ENCODE measurements at regions not wholly inside any gene's neighbourhood (a gene's known extent, or its start where the extent isn't known, plus 50 kb on each side); places are given as distances from the start of the nearest gene placed in this dataset.

DNA sequence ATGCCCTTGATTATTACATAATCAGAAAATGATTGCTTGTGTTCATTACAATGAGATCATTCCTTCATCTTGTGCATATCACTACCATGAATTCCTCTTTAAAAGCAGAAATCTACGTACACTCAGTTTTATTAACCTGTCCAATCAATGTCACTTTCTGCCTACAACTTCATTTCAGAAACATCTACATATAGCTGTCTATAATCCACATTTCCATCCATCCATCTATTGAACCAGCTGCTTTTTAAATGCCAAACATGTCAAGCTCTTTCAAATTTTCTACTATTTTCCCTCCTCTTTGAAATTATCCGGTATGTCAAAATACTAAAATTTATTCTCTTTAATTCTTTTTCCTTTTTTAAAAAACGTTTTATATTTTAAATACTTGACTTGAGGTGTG lies 462.0 kb downstream of the GABRG1 start:
- Histone ChIP-seq H3K27me3 (ENCODE audit: control insufficient read depth in 2 of 2, insufficient read depth in 2 of 2, low read length in 2 of 2) (no peaks in the 10 kb centered on the region), H3K9me1 (replicated peaks; ENCODE audit: control insufficient read depth, extremely low read depth, insufficient read depth, low read length) (no peaks in the 10 kb centered on the region), H3K27ac (ENCODE audit: insufficient read depth, low read depth, low read length) (no peak overlapping the region), H3K4me3 (replicated peaks in 1 of 3; ENCODE audit: insufficient read depth in 1 of 3, low read depth in 1 of 3, low read length in 3 of 3) (no peak overlapping the region), H3K79me2 (ENCODE audit: control insufficient read depth, insufficient read depth, low read length) (no peaks in the 10 kb centered on the region), H3K4me1 (ENCODE audit: control insufficient read depth, extremely low read depth, insufficient read depth, low read length) (no peaks in the 10 kb centered on the region), H3K9ac (replicated peaks; ENCODE audit: extremely low read depth, insufficient read depth, low read length) (no peak overlapping the region), H3K4me2 (ENCODE audit: insufficient read depth, low read length) (no peak overlapping the region), H3K9me3 (replicated peaks; ENCODE audit: control insufficient read depth, insufficient read depth, low read length) (peaks cover 3% of the 10 kb centered on the region), H4K20me1 (replicated peaks; ENCODE audit: control insufficient read depth, extremely low read depth, insufficient read depth, low read length) (no peaks in the 10 kb centered on the region), H2AFZ (ENCODE audit: low read depth, low read length) (no peak overlapping the region), H3K36me3 (ENCODE audit: control insufficient read depth in 2 of 2, extremely low read depth in 1 of 2, insufficient read depth in 2 of 2, low read length in 2 of 2) (no peaks in the 10 kb centered on the region)
- no TSS peak for BruUV-seq (replicated peaks)
- dilution Hi-C loops (cut with MboI; ENCODE audit: extremely low pct_ligation_motif_present, low sequenced_read_pairs), result no loop called here
- POLR2A ChIA-PET, result no interaction called here
- DNase-seq (ENCODE audit: low read depth, low spot score) (no peak), FAIRE-seq (no peak)
- CTCF ChIA-PET, result no interaction called here
- TF ChIP-seq GATA2 (IDR thresholded peaks at IDR 0.05; ENCODE audit: insufficient read depth, insufficient read length, low read depth, low read length) (no peak), POLR2AphosphoS5 (IDR thresholded peaks at IDR 0.05; ENCODE audit: insufficient read depth, low read depth, low read length) (no peak), FOS (IDR thresholded peaks at IDR 0.05; ENCODE audit: borderline replicate concordance, insufficient read depth, low read length) (no peak)
- intact Hi-C loops (cut with micrococcal nuclease), result no loop called here

GRCh38 chr4:45650545-45650944 lies 473.3 kb downstream of the GABRG1 start:
- DNase-seq (ENCODE audit: low read depth, low spot score), result no peak
- Histone ChIP-seq H4K20me1 (replicated peaks; ENCODE audit: control insufficient read depth, extremely low read depth, insufficient read depth, low read length) (no peaks in the 10 kb centered on the region), H3K27me3 (ENCODE audit: control insufficient read depth in 2 of 2, insufficient read depth in 2 of 2, low read length in 2 of 2) (no peaks in the 10 kb centered on the region), H3K9ac (replicated peaks; ENCODE audit: extremely low read depth, insufficient read depth, low read length) (no peak overlapping the region), H2AFZ (ENCODE audit: low read depth, low read length) (no peak overlapping the region), H3K27ac (ENCODE audit: insufficient read depth, low read depth, low read length) (no peak overlapping the region), H3K4me1 (ENCODE audit: control insufficient read depth, extremely low read depth, insufficient read depth, low read length) (no peaks in the 10 kb centered on the region), H3K4me3 (replicated peaks in 1 of 3; ENCODE audit: insufficient read depth in 1 of 3, low read depth in 1 of 3, low read length in 3 of 3) (no peak overlapping the region), H3K79me2 (ENCODE audit: control insufficient read depth, insufficient read depth, low read length) (no peaks in the 10 kb centered on the region), H3K36me3 (ENCODE audit: control insufficient read depth in 2 of 2, extremely low read depth in 1 of 2, insufficient read depth in 2 of 2, low read length in 2 of 2) (no peaks in the 10 kb centered on the region), H3K9me1 (replicated peaks; ENCODE audit: control insufficient read depth, extremely low read depth, insufficient read depth, low read length) (no peaks in the 10 kb centered on the region), H3K9me3 (replicated peaks; ENCODE audit: control insufficient read depth, insufficient read depth, low read length) (no peaks in the 10 kb centered on the region), H3K4me2 (ENCODE audit: insufficient read depth, low read length) (no peak overlapping the region)
- dilution Hi-C loops (cut with MboI; ENCODE audit: extremely low pct_ligation_motif_present, low sequenced_read_pairs), result no loop called here
- POLR2A ChIA-PET, result no interaction called here
- no peak for FAIRE-seq
- CTCF ChIA-PET, result no interaction called here
- intact Hi-C loops (cut with micrococcal nuclease), result no loop called here
- no peak for TF ChIP-seq GATA2 (IDR thresholded peaks at IDR 0.05; ENCODE audit: insufficient read depth, insufficient read length, low read depth, low read length)
- no peak for TF ChIP-seq EZH2 (IDR thresholded peaks at IDR 0.05; ENCODE audit: borderline replicate concordance, low read depth, low read length, severe bottlenecking)
- TF ChIP-seq MYC (IDR thresholded peaks at IDR 0.05; ENCODE audit: low read depth, low read length), result no peak
- no peak for TF ChIP-seq POLR2AphosphoS5 (IDR thresholded peaks at IDR 0.05; ENCODE audit: insufficient read depth, low read depth, low read length)
- no peak for TF ChIP-seq FOS (IDR thresholded peaks at IDR 0.05; ENCODE audit: borderline replicate concordance, insufficient read depth, low read length)
- no peak for TF ChIP-seq POLR2A (IDR thresholded peaks at IDR 0.05; ENCODE audit: low read depth, low read length)
- TF ChIP-seq, protein P1, sequence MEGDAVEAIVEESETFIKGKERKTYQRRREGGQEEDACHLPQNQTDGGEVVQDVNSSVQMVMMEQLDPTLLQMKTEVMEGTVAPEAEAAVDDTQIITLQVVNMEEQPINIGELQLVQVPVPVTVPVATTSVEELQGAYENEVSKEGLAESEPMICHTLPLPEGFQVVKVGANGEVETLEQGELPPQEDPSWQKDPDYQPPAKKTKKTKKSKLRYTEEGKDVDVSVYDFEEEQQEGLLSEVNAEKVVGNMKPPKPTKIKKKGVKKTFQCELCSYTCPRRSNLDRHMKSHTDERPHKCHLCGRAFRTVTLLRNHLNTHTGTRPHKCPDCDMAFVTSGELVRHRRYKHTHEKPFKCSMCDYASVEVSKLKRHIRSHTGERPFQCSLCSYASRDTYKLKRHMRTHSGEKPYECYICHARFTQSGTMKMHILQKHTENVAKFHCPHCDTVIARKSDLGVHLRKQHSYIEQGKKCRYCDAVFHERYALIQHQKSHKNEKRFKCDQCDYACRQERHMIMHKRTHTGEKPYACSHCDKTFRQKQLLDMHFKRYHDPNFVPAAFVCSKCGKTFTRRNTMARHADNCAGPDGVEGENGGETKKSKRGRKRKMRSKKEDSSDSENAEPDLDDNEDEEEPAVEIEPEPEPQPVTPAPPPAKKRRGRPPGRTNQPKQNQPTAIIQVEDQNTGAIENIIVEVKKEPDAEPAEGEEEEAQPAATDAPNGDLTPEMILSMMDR (IDR thresholded peaks at IDR 0.05; ENCODE audit: extremely low read depth in 1 of 2, insufficient read depth in 1 of 2, low read depth in 1 of 2, low read length in 2 of 2), result no peak
- no peak for TF ChIP-seq MAX (IDR thresholded peaks at IDR 0.05; ENCODE audit: insufficient read depth, insufficient read length)
- no peak for TF ChIP-seq JUN (IDR thresholded peaks at IDR 0.05; ENCODE audit: borderline replicate concordance, insufficient read depth, insufficient read length, low read depth)
- no TSS peak for BruUV-seq (replicated peaks)

Data from endothelial cell of umbilical vein (primary cell).